GM12878 (cell line): ENCODE measurements at regions not wholly inside any gene's neighbourhood (a gene's known extent, or its start where the extent isn't known, plus 50 kb on each side); places are given as distances from the start of the nearest gene placed in this dataset.

Source experiments
- ATAC-seq: fragments of 200-7000 bp; cut with Tn5 transposase; 3 replicates; pipeline ENCODE4 v1.9.1; 2020; ENCODE audit warnings: mild to moderate bottlenecking, moderate library complexity
- BruUV-seq: library from RNA; stranded (reverse); fragments of 400-500 nt; replicated peaks from 2 replicates; lab custom pipeline; 2021; lab: Mats Ljungman, UMichigan
- CTCF ChIA-PET: fragments of 300-600 bp; sonication (Branson Sonifier 250); formaldehyde crosslinking; extraction: SDS; loops from one replicate; lab custom pipeline; 2021; ENCODE audit warnings: inconsistent platforms; lab: Yijun Ruan, JAX
- POLR2A ChIA-PET: fragments of 350-600 bp; formaldehyde crosslinking; extraction: SDS; loops from one replicate; lab custom pipeline; 2021; ENCODE audit warnings: inconsistent platforms; lab: Charles Lee
- RAD21 ChIA-PET: fragments of 300-600 bp; sonication (Branson Sonifier 250); formaldehyde crosslinking; loops from one replicate; lab custom pipeline; 2023; ENCODE audit warnings: antibody characterized with exemption; ENCODE audit not compliant: unreplicated experiment; lab: Charles Lee
- SMC1A ChIA-PET: fragments of 300-600 bp; sonication (Branson Sonifier 250); formaldehyde crosslinking; loops from one replicate; lab custom pipeline; 2023; ENCODE audit not compliant: unreplicated experiment, uncharacterized antibody; lab: Charles Lee
- DNase-seq: peaks from one replicate; pipeline ENCODE4 v3.0.0-alpha.2; 2011; ENCODE audit warnings: low read depth, low spot score
- FAIRE-seq: peaks from 3 replicates; lab custom pipeline; 2011; peaks lifted over from hg19 to GRCh38; lab: Jason Lieb, UNC
- H2AFZ ChIP-seq: 2 replicates; pipeline ENCODE4 v1.6.0; 2011; ENCODE audit warnings: low read depth, low read length, control low read depth; ENCODE audit not compliant: control insufficient read depth
- H3K27ac ChIP-seq: 2 replicates; pipeline ENCODE4 v1.5.1; 2011; ENCODE audit warnings: control low read depth; ENCODE audit not compliant: control insufficient read depth, insufficient read depth
- H3K27me3 ChIP-seq, 2 experiments: replicated peaks in 1 of 2; 2 replicates each; pipeline versions ENCODE4 v1.6.0 to v1.6.1; 2011; ENCODE audit warnings: low read length in 1 of 2; ENCODE audit not compliant: control insufficient read depth in 2 of 2, insufficient read depth in 2 of 2
- H3K36me3 ChIP-seq, 2 experiments: 2 replicates each; pipeline ENCODE4 v1.5.1; 2011; ENCODE audit warnings: low read length in 1 of 2; ENCODE audit not compliant: control insufficient read depth in 2 of 2, insufficient read depth in 2 of 2
- H3K4me1 ChIP-seq: 2 replicates; pipeline ENCODE4 v1.6.1; 2011; ENCODE audit warnings: mild to moderate bottlenecking, low read length, moderate library complexity, mixed read lengths; ENCODE audit not compliant: control insufficient read depth, insufficient read depth
- H3K4me2 ChIP-seq: 2 replicates; pipeline ENCODE4 v1.6.0; 2011; ENCODE audit warnings: control low read depth; ENCODE audit not compliant: control insufficient read depth, insufficient read depth
- H3K4me3 ChIP-seq: fragments of 200-600 bp; sonication (generic); 2 replicates; pipeline ENCODE4 v1.5.1; 2016
- H3K79me2 ChIP-seq: 2 replicates; pipeline ENCODE4 v1.6.0; 2011; ENCODE audit warnings: low read length; ENCODE audit not compliant: control insufficient read depth, insufficient read depth
- H3K9ac ChIP-seq: 2 replicates; pipeline ENCODE4 v1.8.0; 2011; ENCODE audit warnings: low read length, control low read depth, mixed read lengths; ENCODE audit not compliant: control insufficient read depth, insufficient read depth
- H3K9me3 ChIP-seq: replicated peaks from 3 replicates; pipeline ENCODE4 v1.5.1; 2011; ENCODE audit warnings: mild to moderate bottlenecking, low read length; ENCODE audit not compliant: control insufficient read depth, insufficient read depth
- H4K20me1 ChIP-seq: 2 replicates; pipeline ENCODE4 v1.6.0; 2011; ENCODE audit not compliant: control insufficient read depth, insufficient read depth
- CHD4 ChIP-seq: fragments of 200-600 bp; sonication (generic); IDR thresholded peaks from 2 replicates; pipeline ENCODE4 v1.6.1; 2016; ENCODE audit warnings: mild to moderate bottlenecking
- CTCF ChIP-seq, 3 experiments: IDR thresholded peaks in 2 of 3; conservative IDR thresholded peaks in 1 of 3; 2 replicates each; pipeline ENCODE4 v1.5.1; 2011; ENCODE audit warnings: low read depth in 3 of 3, low read length in 3 of 3, mild to moderate bottlenecking in 3 of 3, control low read depth in 2 of 3, moderate library complexity in 2 of 3, inconsistent platforms in 1 of 3, mixed read lengths in 1 of 3; ENCODE audit not compliant: control insufficient read depth in 2 of 3, insufficient read depth in 1 of 3; ENCODE audit errors: extremely low read depth in 1 of 3
- DPF2 ChIP-seq: fragments of 450-650 bp; IDR thresholded peaks from 2 replicates; pipeline ENCODE4 v1.6.1; 2017; ENCODE audit warnings: mild to moderate bottlenecking
- E4F1 ChIP-seq: fragments of 450-650 bp; IDR thresholded peaks from 2 replicates; pipeline ENCODE4 v1.6.1; 2018; ENCODE audit warnings: borderline replicate concordance, mild to moderate bottlenecking; ENCODE audit not compliant: partially characterized antibody
- FOXK2 ChIP-seq: fragments of 450-650 bp; IDR thresholded peaks from 2 replicates; pipeline ENCODE4 v1.6.1; 2017; ENCODE audit warnings: mild to moderate bottlenecking, moderate library complexity
- JUND ChIP-seq: IDR thresholded peaks from 2 replicates; pipeline ENCODE4 v1.6.1; 2012; ENCODE audit warnings: low read depth, mild to moderate bottlenecking, low read length, improper control_type of control experiment, moderate library complexity
- RAD21 ChIP-seq: IDR thresholded peaks from 2 replicates; pipeline ENCODE4 v1.6.1; 2011; ENCODE audit warnings: mild to moderate bottlenecking, low read depth, low read length, moderate library complexity; ENCODE audit not compliant: insufficient read depth
- SP1 ChIP-seq: IDR thresholded peaks from one replicate; pipeline ENCODE4 v1.6.1; 2011; ENCODE audit warnings: low read depth, low read length
- YY1 ChIP-seq: IDR thresholded peaks from 2 replicates; pipeline ENCODE4 v1.6.1; 2011; ENCODE audit warnings: low read depth, mild to moderate bottlenecking, low read length
- ZZZ3 ChIP-seq: IDR thresholded peaks from 2 replicates; pipeline ENCODE4 v1.6.1; 2011; ENCODE audit warnings: low read depth; ENCODE audit not compliant: control insufficient read depth, insufficient read length
- WGBS: methylation state at CpG from one replicate; pipeline ENCODE4 v1.1.6; 2016; ENCODE audit warnings: low lambda C conversion rate; ENCODE audit not compliant: insufficient replicate concordance, insufficient coverage; ENCODE audit errors: missing lambda C conversion rate; 5-methylcytosine and 5-hydroxymethylcytosine counted together
- in situ Hi-C: fragments of 300-500 bp; cut with MboI; formaldehyde crosslinking; loops from 9 replicates; pipeline ENCODE4 v1.14.3; 2018; ENCODE audit warnings: mixed read lengths
- intact Hi-C: fragments of 100-400 bp; cut with micrococcal nuclease; formaldehyde crosslinking; loops from one replicate; pipeline ENCODE4 v1.14.2; 2022; ENCODE audit not compliant: unreplicated experiment
- TF ChIP-seq, protein P1 (sequence below): fragments of 450-650 bp; IDR thresholded peaks from 2 replicates; pipeline ENCODE4 v1.6.1; 2014; ENCODE audit warnings: mild to moderate bottlenecking

DNA sequence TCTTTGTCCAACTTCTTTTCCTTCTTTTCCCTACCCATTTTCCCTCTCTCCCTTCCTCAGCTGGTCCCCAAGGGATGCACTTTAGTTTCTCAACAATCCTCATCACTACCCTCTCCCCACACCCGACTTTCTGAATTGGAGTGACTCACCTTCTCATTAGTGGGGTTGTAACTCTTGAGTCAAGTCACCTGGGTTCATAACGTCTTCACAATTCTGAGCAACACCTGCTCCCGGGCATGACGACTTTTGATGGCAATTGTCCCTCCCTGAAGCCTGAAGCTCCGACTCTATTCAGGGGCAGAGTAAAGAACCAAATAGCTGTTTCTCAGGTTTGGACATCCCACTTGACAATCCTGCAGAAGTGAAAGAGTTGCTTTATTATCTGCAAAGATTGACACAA is 82.7 kb upstream of the OTX2 start:
- DNase-seq = no peak
- FAIRE-seq = no peak
- 8% methylated on average over 5 of the region's 5 CpGs for WGBS
- ChIA-PET SMC1A (interaction anchor here (1.0 kb wide), 1 partner anchor 14 kb away, joined by 4 read pairs; no protein-coding TSS in a partner anchor), POLR2A (no interaction called here), CTCF (interaction anchor here (0.9 kb wide), 1 partner anchor 418 kb away, joined by 3 read pairs; no protein-coding TSS in a partner anchor), RAD21 (no interaction called here)
- Histone ChIP-seq H3K27ac (no peak overlapping the region), H3K9ac (no peak overlapping the region), H4K20me1 (no peaks in the 10 kb centered on the region), H3K4me2 (no peak overlapping the region), H3K79me2 (no peaks in the 10 kb centered on the region), H3K27me3 (no peaks in the 10 kb centered on the region; a peak in 2 of 4 replicates), H3K9me3 (no peaks in the 10 kb centered on the region), H2AFZ (no peak overlapping the region), H3K4me1 (no peaks in the 10 kb centered on the region), H3K36me3 (no peaks in the 10 kb centered on the region), H3K4me3 (no peak overlapping the region)
- TF ChIP-seq CHD4 (no peak), DPF2 (no peak), YY1 (no peak), CTCF (IDR thresholded peaks at IDR 0.05 in 2 of 3, conservative IDR thresholded peaks at IDR 0.05 in 1 of 3; ENCODE audit: control insufficient read depth in 2 of 3, extremely low read depth in 1 of 3, insufficient read depth in 1 of 3, low read depth in 3 of 3, low read length in 3 of 3) (no peak), RAD21 (no peak), JUND (no peak), FOXK2 (no peak), E4F1 (no peak), ZZZ3 (no peak), SP1 (no peak)
- TF ChIP-seq, protein P1, sequence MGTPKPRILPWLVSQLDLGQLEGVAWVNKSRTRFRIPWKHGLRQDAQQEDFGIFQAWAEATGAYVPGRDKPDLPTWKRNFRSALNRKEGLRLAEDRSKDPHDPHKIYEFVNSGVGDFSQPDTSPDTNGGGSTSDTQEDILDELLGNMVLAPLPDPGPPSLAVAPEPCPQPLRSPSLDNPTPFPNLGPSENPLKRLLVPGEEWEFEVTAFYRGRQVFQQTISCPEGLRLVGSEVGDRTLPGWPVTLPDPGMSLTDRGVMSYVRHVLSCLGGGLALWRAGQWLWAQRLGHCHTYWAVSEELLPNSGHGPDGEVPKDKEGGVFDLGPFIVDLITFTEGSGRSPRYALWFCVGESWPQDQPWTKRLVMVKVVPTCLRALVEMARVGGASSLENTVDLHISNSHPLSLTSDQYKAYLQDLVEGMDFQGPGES = no peak
- no peak for ATAC-seq
- in situ Hi-C loops (no loop called here), intact Hi-C loops (no loop called here)
- no TSS peak for BruUV-seq
